Esophagus muscularis mucosa (tissue), 4 donors: ENCODE measurements at regions not wholly inside any gene's neighbourhood (a gene's known extent, or its start where the extent isn't known, plus 50 kb on each side); places are given as distances from the start of the nearest gene placed in this dataset.

Experiments
- DNase-seq: peaks from one replicate; pipeline ENCODE4 v3.0.0-alpha.2; 2017; ENCODE audit errors: extremely low spot score
- H3K27ac ChIP-seq, 4 donors: fragments of 200-600 bp; sonication (generic); replicated peaks in 1 of 4; 1 replicate in 3 of 4; 2 replicates in 1 of 4; pipeline ENCODE4 v1.5.1; 2016 to 2019; ENCODE audit warnings: mild to moderate bottlenecking in 1 of 4
- H3K27me3 ChIP-seq, 4 donors: fragments of 200-600 bp; sonication (generic); one replicate each; pipeline versions ENCODE4 v1.5.1 to v1.6.0; 2016 to 2019
- H3K36me3 ChIP-seq, 4 donors: fragments of 200-600 bp; sonication (generic); one replicate each; pipeline ENCODE4 v1.5.1; 2016 to 2019
- H3K4me1 ChIP-seq, 4 donors: fragments of 200-600 bp; sonication (generic); one replicate each; pipeline ENCODE4 v1.5.1; 2016 to 2019
- H3K4me3 ChIP-seq, 4 donors: fragments of 200-600 bp; sonication (generic); 1 replicate in 2 of 4; 2 replicates in 2 of 4; pipeline ENCODE4 v1.5.1; 2016 to 2019; ENCODE audit warnings: mild to moderate bottlenecking in 4 of 4, moderate library complexity in 1 of 4
- H3K9me3 ChIP-seq, 4 donors: fragments of 200-600 bp; sonication (generic); 1 replicate in 3 of 4; 2 replicates in 1 of 4; pipeline ENCODE4 v1.5.1; 2016 to 2019
- CTCF ChIP-seq, 3 experiments: fragments of 200-600 bp in 2 of 3; fragments of 450-650 bp in 1 of 3; sonication (generic) in 2 of 3; IDR thresholded peaks; one replicate each; pipeline ENCODE4 v1.5.1; 2017 to 2019; ENCODE audit warnings: antibody characterized with exemption in 3 of 3, mild to moderate bottlenecking in 2 of 3, moderate library complexity in 1 of 3
- EP300 ChIP-seq: sonication (generic); formaldehyde crosslinking; IDR thresholded peaks from one replicate; pipeline ENCODE4 v1.6.1; 2017; ENCODE audit warnings: antibody characterized with exemption
- POLR2A ChIP-seq: fragments of 450-650 bp; IDR thresholded peaks from one replicate; pipeline ENCODE4 v1.6.1; 2017; ENCODE audit warnings: antibody characterized with exemption, moderate library complexity, mild to moderate bottlenecking, low read depth
- POLR2AphosphoS5 ChIP-seq, 2 donors: sonication (generic); formaldehyde crosslinking; IDR thresholded peaks; one replicate each; pipeline ENCODE4 v1.6.1; 2017; ENCODE audit warnings: antibody characterized with exemption in 2 of 2
- WGBS: methylation state at CpG from one replicate; pipeline ENCODE4 v1.1.5; 2018; 5-methylcytosine and 5-hydroxymethylcytosine counted together
- intact Hi-C: fragments of 100-400 bp; cut with DNase I; formaldehyde crosslinking; loops from one replicate; pipeline ENCODE4 v1.15.1; 2023

DNA sequence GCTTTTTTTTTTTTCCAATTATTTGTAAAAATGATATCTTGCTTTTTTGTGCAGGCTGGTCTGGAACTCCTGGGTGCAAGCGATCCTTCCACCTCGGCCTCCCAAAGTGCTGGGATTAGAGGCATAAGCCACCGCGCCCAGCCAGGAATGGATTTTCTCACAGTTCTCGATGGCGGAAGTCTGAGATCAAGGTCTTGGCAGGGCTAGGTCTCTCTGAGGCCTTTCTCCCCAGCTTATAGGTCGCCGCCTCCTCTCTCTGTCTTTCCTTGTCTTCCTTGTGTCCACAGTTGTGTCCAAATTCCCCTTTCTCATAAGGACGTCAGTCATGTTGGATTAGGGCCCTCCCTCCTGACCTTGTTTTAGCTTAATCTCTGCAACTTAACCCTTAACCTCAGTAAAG is 200.5 kb downstream of the UQCRFS1 start:
- Histone ChIP-seq H3K9me3 (no peaks in the 10 kb centered on the region), H3K4me1 (no peaks in the 10 kb centered on the region), H3K4me3 (no peak overlapping the region), H3K27me3 (peaks cover 0 to 19% (median 0%) of the 10 kb centered on the region in 4 donors), H3K36me3 (no peaks in the 10 kb centered on the region), H3K27ac (no peak overlapping the region)
- no peak for TF ChIP-seq CTCF (IDR thresholded peaks at IDR 0.05)
- intact Hi-C loops = no loop called here
- DNase-seq = no peak
- WGBS = 86% methylated on average over 9 of the region's 9 CpGs

GRCh38 chr19:29010276-29010675 is 202.7 kb downstream of the UQCRFS1 start:
- Histone ChIP-seq H3K27me3 (peaks cover 0 to 6% (median 0%) of the 10 kb centered on the region in 4 donors), H3K4me3 (no peak overlapping the region), H3K27ac (no peak overlapping the region), H3K9me3 (no peaks in the 10 kb centered on the region), H3K36me3 (no peaks in the 10 kb centered on the region), H3K4me1 (no peaks in the 10 kb centered on the region)
- 78% methylated on average over 8 of the region's 8 CpGs for WGBS
- no peak for TF ChIP-seq EP300
- no peak for TF ChIP-seq CTCF (IDR thresholded peaks at IDR 0.05)
- no peak for TF ChIP-seq POLR2A
- no peak for TF ChIP-seq POLR2AphosphoS5 (IDR thresholded peaks at IDR 0.05)
- intact Hi-C loops = no loop called here
- no peak for DNase-seq

DNA sequence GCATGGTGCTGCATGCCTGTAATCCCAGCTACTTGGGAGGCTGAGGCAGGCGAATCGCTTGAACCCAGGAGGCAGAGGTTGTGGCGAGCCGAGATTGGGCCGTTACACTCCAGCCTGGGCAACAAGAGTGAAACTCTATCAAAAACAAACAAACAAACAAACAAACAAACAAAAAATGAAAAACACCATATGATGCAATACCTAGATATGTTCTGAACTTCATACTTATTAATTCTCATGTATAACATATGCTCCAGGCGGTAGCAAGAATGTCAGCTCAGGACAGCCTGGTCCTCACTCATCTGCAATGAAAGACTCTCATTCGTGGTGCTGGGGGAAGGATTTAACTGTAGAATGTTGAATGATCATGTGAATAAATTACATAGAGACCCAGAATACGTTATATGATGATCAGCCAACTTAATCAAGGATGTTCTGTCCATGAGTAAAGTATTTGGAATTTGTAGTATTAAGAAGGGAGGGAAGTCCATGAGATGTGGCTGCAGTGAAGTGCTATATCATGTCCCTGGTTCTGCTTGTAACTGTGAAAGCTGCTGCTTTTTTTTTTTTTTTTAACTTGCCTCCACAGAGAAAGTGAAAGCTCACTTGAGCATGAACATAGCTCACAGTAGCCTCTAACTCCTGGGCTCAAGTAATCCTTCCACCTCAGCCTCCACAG is 206.8 kb downstream of the UQCRFS1 start:
- intact Hi-C loops = no loop called here
- Histone ChIP-seq H3K27ac (no peak overlapping the region), H3K36me3 (no peaks in the 10 kb centered on the region), H3K9me3 (no peaks in the 10 kb centered on the region), H3K4me1 (peaks cover 0 to 27% (median 13%) of the 10 kb centered on the region in 4 donors), H3K4me3 (no peak overlapping the region), H3K27me3 (no peaks in the 10 kb centered on the region)
- no peak for DNase-seq
- TF ChIP-seq EP300 (no peak), POLR2A (no peak), POLR2AphosphoS5 (IDR thresholded peaks at IDR 0.05) (no peak), CTCF (IDR thresholded peaks at IDR 0.05) (no peak)
- WGBS = 89% methylated on average over 8 of the region's 8 CpGs

DNA sequence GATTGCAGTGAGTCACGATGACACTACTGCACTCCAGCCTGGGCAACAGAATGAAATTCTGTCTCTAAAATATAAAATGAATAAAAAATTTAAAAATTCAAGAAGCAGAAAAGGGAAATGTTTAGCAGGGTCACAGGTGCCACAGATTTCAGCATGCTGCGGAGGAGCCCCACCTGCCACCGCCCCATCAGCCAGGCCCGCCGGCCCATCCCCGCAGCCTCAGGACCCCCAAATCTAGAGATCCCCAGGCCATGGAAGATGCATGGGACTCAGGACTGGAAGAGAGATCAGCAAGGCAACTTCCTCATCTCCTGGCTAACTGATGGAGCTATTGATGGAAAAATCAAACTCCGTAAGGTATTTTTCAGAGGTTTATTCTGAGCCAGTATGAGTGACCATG is 208.2 kb downstream of the UQCRFS1 start:
- H3K36me3 ChIP-seq = no peaks in the 10 kb centered on the region
- intact Hi-C loops = no loop called here
- no peak overlapping the region for H3K27ac ChIP-seq
- H3K4me3 ChIP-seq = no peak overlapping the region
- 94% methylated on average over 7 of the region's 7 CpGs for WGBS
- no peaks in the 10 kb centered on the region for H3K9me3 ChIP-seq
- peaks cover 0 to 27% (median 13%) of the 10 kb centered on the region in 4 donors for H3K4me1 ChIP-seq
- no peak for DNase-seq
- TF ChIP-seq POLR2AphosphoS5 (IDR thresholded peaks at IDR 0.05) (no peak), EP300 (no peak), POLR2A (no peak), CTCF (IDR thresholded peaks at IDR 0.05) (no peak)
- peaks cover 0 to 7% (median 0%) of the 10 kb centered on the region in 4 donors for H3K27me3 ChIP-seq
